ENCODE measurements at regions not wholly inside any gene's neighbourhood (a gene's known extent, or its start where the extent isn't known, plus 50 kb on each side); places are given as distances from the start of the nearest gene placed in this dataset.

DNA sequence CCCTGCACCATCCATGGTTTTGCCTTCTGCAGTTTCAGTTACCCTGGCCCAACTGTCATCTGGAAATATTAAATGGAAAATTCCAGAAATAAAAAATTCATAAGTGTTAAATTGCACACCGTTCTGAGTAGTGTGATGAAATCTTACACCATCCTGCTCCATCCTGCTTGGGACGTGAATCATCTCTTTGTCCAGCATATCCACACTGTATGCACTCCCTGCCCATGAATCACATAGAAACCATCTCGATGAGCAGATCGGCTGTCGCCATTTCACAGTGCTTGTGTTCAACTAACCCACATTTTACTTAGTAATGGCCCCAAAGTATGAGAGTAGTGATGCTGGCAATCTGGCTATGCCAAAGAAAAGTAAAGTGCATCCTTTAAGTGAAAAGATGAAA, 105.9 kb upstream of the ID4 start:
- H3K9me3 ChIP-seq (ENCODE audit: control insufficient read depth in 1 of 2, insufficient read depth in 1 of 2, low read length in 2 of 2): peaks cover 0 to 7% of the 10 kb centered on the region in 2 experiments
- TF ChIP-seq, protein P1, sequence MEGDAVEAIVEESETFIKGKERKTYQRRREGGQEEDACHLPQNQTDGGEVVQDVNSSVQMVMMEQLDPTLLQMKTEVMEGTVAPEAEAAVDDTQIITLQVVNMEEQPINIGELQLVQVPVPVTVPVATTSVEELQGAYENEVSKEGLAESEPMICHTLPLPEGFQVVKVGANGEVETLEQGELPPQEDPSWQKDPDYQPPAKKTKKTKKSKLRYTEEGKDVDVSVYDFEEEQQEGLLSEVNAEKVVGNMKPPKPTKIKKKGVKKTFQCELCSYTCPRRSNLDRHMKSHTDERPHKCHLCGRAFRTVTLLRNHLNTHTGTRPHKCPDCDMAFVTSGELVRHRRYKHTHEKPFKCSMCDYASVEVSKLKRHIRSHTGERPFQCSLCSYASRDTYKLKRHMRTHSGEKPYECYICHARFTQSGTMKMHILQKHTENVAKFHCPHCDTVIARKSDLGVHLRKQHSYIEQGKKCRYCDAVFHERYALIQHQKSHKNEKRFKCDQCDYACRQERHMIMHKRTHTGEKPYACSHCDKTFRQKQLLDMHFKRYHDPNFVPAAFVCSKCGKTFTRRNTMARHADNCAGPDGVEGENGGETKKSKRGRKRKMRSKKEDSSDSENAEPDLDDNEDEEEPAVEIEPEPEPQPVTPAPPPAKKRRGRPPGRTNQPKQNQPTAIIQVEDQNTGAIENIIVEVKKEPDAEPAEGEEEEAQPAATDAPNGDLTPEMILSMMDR (IDR thresholded peaks at IDR 0.05): no peak
- H3K4me3 Mint-ChIP-seq: no peak overlapping the region
- no peaks in the 10 kb centered on the region for H3K36me3 ChIP-seq (ENCODE audit: insufficient read depth, low read length)
- no peak overlapping the region for H3K27ac Mint-ChIP-seq
- peaks cover 0 to 2% of the 10 kb centered on the region in 2 experiments for H3K27me3 ChIP-seq (ENCODE audit: control insufficient read depth in 1 of 2, insufficient read depth in 2 of 2, low read length in 2 of 2)
- no peaks in the 10 kb centered on the region for H3K4me1 Mint-ChIP-seq (ENCODE audit: low read depth)
- H3K27me3 Mint-ChIP-seq: no peaks in the 10 kb centered on the region
- intact Hi-C loops (cut with DNase I, micrococcal nuclease): no loop called here
- peaks cover 4% of the 10 kb centered on the region for H3K9me3 Mint-ChIP-seq
- ChIA-PET CTCF (no interaction called here), POLR2A (no interaction called here)
- H3K27ac ChIP-seq (ENCODE audit: low read depth in 1 of 2, low read length in 2 of 2): no peak overlapping the region
- H3K4me3 ChIP-seq (ENCODE audit: low read length): no peak overlapping the region
- DNase-seq (no peak), ATAC-seq (ENCODE audit: poor library complexity) (no peak)
- H3K36me3 Mint-ChIP-seq (ENCODE audit: low read depth): no peaks in the 10 kb centered on the region
- no peaks in the 10 kb centered on the region for H3K4me1 ChIP-seq (ENCODE audit: insufficient read depth, low read length)

DNA sequence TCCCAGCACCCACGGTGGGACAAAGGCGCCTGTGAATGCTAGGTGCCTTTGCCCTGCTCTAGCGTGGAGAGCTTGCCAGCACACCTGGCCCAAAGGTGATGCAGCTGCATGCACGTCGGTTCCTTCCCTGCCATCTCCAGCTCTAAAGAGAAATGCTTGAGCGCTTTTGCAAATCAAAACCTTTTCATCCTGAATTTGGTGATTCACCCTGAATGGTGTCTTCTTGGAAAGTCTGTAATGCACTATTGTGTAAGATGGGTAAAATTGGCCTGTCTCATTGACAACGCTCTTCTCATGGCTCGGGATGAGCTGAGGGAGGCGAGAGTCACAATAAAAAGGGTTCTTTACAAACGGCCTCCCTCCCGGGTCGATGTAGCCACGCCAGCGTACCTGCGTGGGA, 103.1 kb upstream of the ID4 start:
- intact Hi-C loops (cut with DNase I, micrococcal nuclease): no loop called here
- peaks cover 6% of the 10 kb centered on the region for H3K9me3 Mint-ChIP-seq
- no peaks in the 10 kb centered on the region for H3K4me1 ChIP-seq (ENCODE audit: insufficient read depth, low read length)
- TF ChIP-seq, protein P1 (IDR thresholded peaks at IDR 0.05): no peak
- ChIA-PET POLR2A (no interaction called here), CTCF (no interaction called here)
- no peaks in the 10 kb centered on the region for H3K27me3 Mint-ChIP-seq
- no peak overlapping the region for H3K4me3 Mint-ChIP-seq
- no peak overlapping the region for H3K4me3 ChIP-seq (ENCODE audit: low read length)
- H3K27me3 ChIP-seq (ENCODE audit: control insufficient read depth in 1 of 2, insufficient read depth in 2 of 2, low read length in 2 of 2): peaks cover 0 to 2% of the 10 kb centered on the region in 2 experiments
- no peaks in the 10 kb centered on the region for H3K36me3 ChIP-seq (ENCODE audit: insufficient read depth, low read length)
- H3K27ac Mint-ChIP-seq: no peak overlapping the region
- peaks cover 0 to 7% of the 10 kb centered on the region in 2 experiments for H3K9me3 ChIP-seq (ENCODE audit: control insufficient read depth in 1 of 2, insufficient read depth in 1 of 2, low read length in 2 of 2)
- no peak for DNase-seq
- ATAC-seq (ENCODE audit: poor library complexity): no peak
- H3K4me1 Mint-ChIP-seq (ENCODE audit: low read depth): no peaks in the 10 kb centered on the region
- no peaks in the 10 kb centered on the region for H3K36me3 Mint-ChIP-seq (ENCODE audit: low read depth)
- no peak overlapping the region for H3K27ac ChIP-seq (ENCODE audit: low read depth in 1 of 2, low read length in 2 of 2)

DNA sequence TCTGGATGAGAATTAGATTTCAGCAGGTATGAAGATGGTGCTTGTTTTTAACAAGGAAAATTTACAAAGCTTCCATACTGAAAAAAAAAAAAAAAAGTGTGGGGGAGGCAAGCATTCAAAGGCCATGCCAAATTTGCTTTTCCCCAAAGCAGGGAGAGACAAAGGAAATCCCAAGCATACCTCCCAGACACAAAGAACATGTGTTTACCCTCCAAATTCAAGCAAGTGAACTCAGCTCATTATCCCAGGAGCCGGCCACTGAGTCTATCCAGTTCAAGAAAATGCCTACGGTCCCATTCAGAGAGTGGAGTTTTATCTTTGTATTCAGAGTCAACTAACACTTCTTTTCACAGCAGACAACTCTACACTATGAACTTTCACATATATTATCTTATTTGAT, 102.7 kb upstream of the ID4 start:
- H3K4me3 ChIP-seq (ENCODE audit: low read length): no peak overlapping the region
- Mint-ChIP-seq H3K27me3 (no peaks in the 10 kb centered on the region), H3K9me3 (peaks cover 6% of the 10 kb centered on the region), H3K4me1 (ENCODE audit: low read depth) (no peaks in the 10 kb centered on the region), H3K4me3 (no peak overlapping the region), H3K27ac (no peak overlapping the region), H3K36me3 (ENCODE audit: low read depth) (no peaks in the 10 kb centered on the region)
- no peaks in the 10 kb centered on the region for H3K4me1 ChIP-seq (ENCODE audit: insufficient read depth, low read length)
- ChIA-PET CTCF (no interaction called here), POLR2A (no interaction called here)
- TF ChIP-seq, protein P1 (IDR thresholded peaks at IDR 0.05): no peak
- no peak overlapping the region for H3K27ac ChIP-seq (ENCODE audit: low read depth in 1 of 2, low read length in 2 of 2)
- no peak for ATAC-seq (ENCODE audit: poor library complexity)
- H3K27me3 ChIP-seq (ENCODE audit: control insufficient read depth in 1 of 2, insufficient read depth in 2 of 2, low read length in 2 of 2): peaks cover 0 to 2% of the 10 kb centered on the region in 2 experiments
- peaks cover 0 to 7% of the 10 kb centered on the region in 2 experiments for H3K9me3 ChIP-seq (ENCODE audit: control insufficient read depth in 1 of 2, insufficient read depth in 1 of 2, low read length in 2 of 2)
- DNase-seq: no peak
- no peaks in the 10 kb centered on the region for H3K36me3 ChIP-seq (ENCODE audit: insufficient read depth, low read length)
- intact Hi-C loops (cut with DNase I, micrococcal nuclease): no loop called here

Data from CD4-positive, alpha-beta T cell (primary cell).